Activated CD4-positive, alpha-beta T cell treated with anti-CD3 and anti-CD28 coated beads, Interleukin-2, Interleukin-6, amounts not matched to agents 100 ng/mL and 50 ng/mL, durations not matched to agents 16 hours and 8 hours (primary cell): ENCODE measurements at regions not wholly inside any gene's neighbourhood (a gene's known extent, or its start where the extent isn't known, plus 50 kb on each side); places are given as distances from the start of the nearest gene placed in this dataset.

Experiments used
- DNase-seq: peaks from one replicate; pipeline ENCODE4 v3.0.0-alpha.2; 2020

- DNase-seq: no peak
Observed at GRCh38 chr4:14504162-14504561, 498.1 kb upstream of the CPEB2 start.

- no peak for DNase-seq
Observed at GRCh38 chr4:14513471-14513870, 488.8 kb upstream of the CPEB2 start.

- no peak for DNase-seq
Observed at GRCh38 chr4:14515556-14515955, 486.7 kb upstream of the CPEB2 start.

GRCh38 chr4:14518136-14518535, 484.1 kb upstream of the CPEB2 start:
- DNase-seq: no peak

GRCh38 chr4:14520171-14520570, 482.1 kb upstream of the CPEB2 start:
- no peak for DNase-seq

- DNase-seq: no peak
Observed at GRCh38 chr4:14524276-14524675, 478.0 kb upstream of the CPEB2 start.

GRCh38 chr4:14528918-14529317, 473.4 kb upstream of the CPEB2 start:
- no peak for DNase-seq

- no peak for DNase-seq
Observed at GRCh38 chr4:14529653-14530052, 472.6 kb upstream of the CPEB2 start.

- DNase-seq: no peak
Observed at GRCh38 chr4:14532436-14532835, 469.8 kb upstream of the CPEB2 start.

- DNase-seq: no peak
Observed at GRCh38 chr4:14539246-14539645, 463.0 kb upstream of the CPEB2 start.

GRCh38 chr4:14545163-14545562, 457.1 kb upstream of the CPEB2 start:
- DNase-seq: no peak

GRCh38 chr4:14545807-14546206, 456.5 kb upstream of the CPEB2 start:
- DNase-seq: no peak

- no peak for DNase-seq
Observed at GRCh38 chr4:14552119-14552518, 450.2 kb upstream of the CPEB2 start.

GRCh38 chr4:14559646-14560045, 442.6 kb upstream of the CPEB2 start:
- no peak for DNase-seq

- DNase-seq: no peak
Observed at GRCh38 chr4:14560577-14560976, 441.7 kb upstream of the CPEB2 start.

- no peak for DNase-seq
Observed at GRCh38 chr4:14562901-14563300, 439.4 kb upstream of the CPEB2 start.

- no peak for DNase-seq
Observed at GRCh38 chr4:14564281-14564680, 438.0 kb upstream of the CPEB2 start.

GRCh38 chr4:14566518-14566917, 435.8 kb upstream of the CPEB2 start:
- DNase-seq: no peak

- no peak for DNase-seq
Observed at GRCh38 chr4:14568351-14568750, 433.9 kb upstream of the CPEB2 start.

GRCh38 chr4:14575289-14575688, 427.0 kb upstream of the CPEB2 start:
- DNase-seq: no peak

GRCh38 chr4:14575919-14576318, 426.4 kb upstream of the CPEB2 start:
- no peak for DNase-seq

- DNase-seq: no peak
Observed at GRCh38 chr4:14580061-14580460, 422.2 kb upstream of the CPEB2 start.

GRCh38 chr4:14581741-14582140, 420.5 kb upstream of the CPEB2 start:
- DNase-seq: no peak

GRCh38 chr4:14582677-14583076, 419.6 kb upstream of the CPEB2 start:
- DNase-seq: no peak

GRCh38 chr4:14583331-14583730, 418.9 kb upstream of the CPEB2 start:
- DNase-seq: no peak

GRCh38 chr4:14583752-14584151, 418.5 kb upstream of the CPEB2 start:
- no peak for DNase-seq
